ENCODE measurements at regions not wholly inside any gene's neighbourhood (a gene's known extent, or its start where the extent isn't known, plus 50 kb on each side); places are given as distances from the start of the nearest gene placed in this dataset.
A peak's percentile ranks its signal among the peaks of the same experiment; 100 is the strongest.

GRCh38 chr16:85524630-85525419 lies 88.3 kb upstream of the GSE1 start (continued):
- TF ChIP-seq SPEN (CRISPR knock-in tag; IDR thresholded peaks at IDR 0.05; ENCODE audit: low read depth) = peak; percentile 84
- TF ChIP-seq ZNF329 (CRISPR knock-in tag; IDR thresholded peaks at IDR 0.05; ENCODE audit: low read depth) = peak; percentile 18; the same call in 1 of the 2 replicates
- TF ChIP-seq ZNF597 (CRISPR knock-in tag; IDR thresholded peaks at IDR 0.05) = peak; percentile 64; the same call in 1 of the 2 replicates
- no peak for TF ChIP-seq KAT2B (IDR thresholded peaks at IDR 0.05; ENCODE audit: borderline replicate concordance, low read depth, low read length)
- TF ChIP-seq ZBTB49 (CRISPR knock-in tag; IDR thresholded peaks at IDR 0.05; ENCODE audit: borderline replicate concordance) = 0 out of 2 replicates have a peak, but pooled peaks have one; percentile 32
- TF ChIP-seq, protein P1, sequence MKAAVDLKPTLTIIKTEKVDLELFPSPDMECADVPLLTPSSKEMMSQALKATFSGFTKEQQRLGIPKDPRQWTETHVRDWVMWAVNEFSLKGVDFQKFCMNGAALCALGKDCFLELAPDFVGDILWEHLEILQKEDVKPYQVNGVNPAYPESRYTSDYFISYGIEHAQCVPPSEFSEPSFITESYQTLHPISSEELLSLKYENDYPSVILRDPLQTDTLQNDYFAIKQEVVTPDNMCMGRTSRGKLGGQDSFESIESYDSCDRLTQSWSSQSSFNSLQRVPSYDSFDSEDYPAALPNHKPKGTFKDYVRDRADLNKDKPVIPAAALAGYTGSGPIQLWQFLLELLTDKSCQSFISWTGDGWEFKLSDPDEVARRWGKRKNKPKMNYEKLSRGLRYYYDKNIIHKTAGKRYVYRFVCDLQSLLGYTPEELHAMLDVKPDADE (CRISPR knock-in tag; IDR thresholded peaks at IDR 0.05) = no peak
- no peak for TF ChIP-seq PRMT3 (CRISPR knock-in tag; IDR thresholded peaks at IDR 0.05; ENCODE audit: borderline replicate concordance, low read depth)
- TF ChIP-seq, protein P2, sequence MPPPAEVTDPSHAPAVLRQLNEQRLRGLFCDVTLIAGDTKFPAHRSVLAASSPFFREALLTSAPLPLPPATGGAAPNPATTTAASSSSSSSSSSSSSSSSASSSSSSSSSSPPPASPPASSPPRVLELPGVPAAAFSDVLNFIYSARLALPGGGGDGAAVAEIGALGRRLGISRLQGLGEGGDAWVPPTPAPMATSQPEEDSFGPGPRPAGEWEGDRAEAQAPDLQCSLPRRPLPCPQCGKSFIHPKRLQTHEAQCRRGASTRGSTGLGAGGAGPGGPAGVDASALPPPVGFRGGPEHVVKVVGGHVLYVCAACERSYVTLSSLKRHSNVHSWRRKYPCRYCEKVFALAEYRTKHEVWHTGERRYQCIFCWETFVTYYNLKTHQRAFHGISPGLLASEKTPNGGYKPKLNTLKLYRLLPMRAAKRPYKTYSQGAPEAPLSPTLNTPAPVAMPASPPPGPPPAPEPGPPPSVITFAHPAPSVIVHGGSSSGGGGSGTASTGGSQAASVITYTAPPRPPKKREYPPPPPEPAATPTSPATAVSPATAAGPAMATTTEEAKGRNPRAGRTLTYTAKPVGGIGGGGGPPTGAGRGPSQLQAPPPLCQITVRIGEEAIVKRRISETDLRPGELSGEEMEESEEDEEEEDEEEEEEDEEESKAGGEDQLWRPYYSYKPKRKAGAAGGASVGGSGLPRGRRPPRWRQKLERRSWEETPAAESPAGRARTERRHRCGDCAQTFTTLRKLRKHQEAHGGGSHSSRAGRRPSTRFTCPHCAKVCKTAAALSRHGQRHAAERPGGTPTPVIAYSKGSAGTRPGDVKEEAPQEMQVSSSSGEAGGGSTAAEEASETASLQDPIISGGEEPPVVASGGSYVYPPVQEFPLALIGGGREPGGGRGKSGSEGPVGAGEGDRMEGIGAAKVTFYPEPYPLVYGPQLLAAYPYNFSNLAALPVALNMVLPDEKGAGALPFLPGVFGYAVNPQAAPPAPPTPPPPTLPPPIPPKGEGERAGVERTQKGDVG (CRISPR knock-in tag; IDR thresholded peaks at IDR 0.05; ENCODE audit: borderline replicate concordance) = peak; percentile 71; the same call in 1 of the 2 replicates
- TF ChIP-seq, protein P3, sequence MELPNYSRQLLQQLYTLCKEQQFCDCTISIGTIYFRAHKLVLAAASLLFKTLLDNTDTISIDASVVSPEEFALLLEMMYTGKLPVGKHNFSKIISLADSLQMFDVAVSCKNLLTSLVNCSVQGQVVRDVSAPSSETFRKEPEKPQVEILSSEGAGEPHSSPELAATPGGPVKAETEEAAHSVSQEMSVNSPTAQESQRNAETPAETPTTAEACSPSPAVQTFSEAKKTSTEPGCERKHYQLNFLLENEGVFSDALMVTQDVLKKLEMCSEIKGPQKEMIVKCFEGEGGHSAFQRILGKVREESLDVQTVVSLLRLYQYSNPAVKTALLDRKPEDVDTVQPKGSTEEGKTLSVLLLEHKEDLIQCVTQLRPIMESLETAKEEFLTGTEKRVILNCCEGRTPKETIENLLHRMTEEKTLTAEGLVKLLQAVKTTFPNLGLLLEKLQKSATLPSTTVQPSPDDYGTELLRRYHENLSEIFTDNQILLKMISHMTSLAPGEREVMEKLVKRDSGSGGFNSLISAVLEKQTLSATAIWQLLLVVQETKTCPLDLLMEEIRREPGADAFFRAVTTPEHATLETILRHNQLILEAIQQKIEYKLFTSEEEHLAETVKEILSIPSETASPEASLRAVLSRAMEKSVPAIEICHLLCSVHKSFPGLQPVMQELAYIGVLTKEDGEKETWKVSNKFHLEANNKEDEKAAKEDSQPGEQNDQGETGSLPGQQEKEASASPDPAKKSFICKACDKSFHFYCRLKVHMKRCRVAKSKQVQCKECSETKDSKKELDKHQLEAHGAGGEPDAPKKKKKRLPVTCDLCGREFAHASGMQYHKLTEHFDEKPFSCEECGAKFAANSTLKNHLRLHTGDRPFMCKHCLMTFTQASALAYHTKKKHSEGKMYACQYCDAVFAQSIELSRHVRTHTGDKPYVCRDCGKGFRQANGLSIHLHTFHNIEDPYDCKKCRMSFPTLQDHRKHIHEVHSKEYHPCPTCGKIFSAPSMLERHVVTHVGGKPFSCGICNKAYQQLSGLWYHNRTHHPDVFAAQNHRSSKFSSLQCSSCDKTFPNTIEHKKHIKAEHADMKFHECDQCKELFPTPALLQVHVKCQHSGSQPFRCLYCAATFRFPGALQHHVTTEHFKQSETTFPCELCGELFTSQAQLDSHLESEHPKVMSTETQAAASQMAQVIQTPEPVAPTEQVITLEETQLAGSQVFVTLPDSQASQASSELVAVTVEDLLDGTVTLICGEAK (IDR thresholded peaks at IDR 0.05) = no peak
- TF ChIP-seq, protein P3 (CRISPR knock-in tag; IDR thresholded peaks at IDR 0.05) = peak; percentile 74
